HG03520 (cell line): ENCODE measurements at regions not wholly inside any gene's neighbourhood (a gene's known extent, or its start where the extent isn't known, plus 50 kb on each side); places are given as distances from the start of the nearest gene placed in this dataset.
"Not testable (repeated sequence)": the region's sequence is repeated elsewhere in the genome, so short reads cannot be mapped to it uniquely, and the experiment has no call there.

ENCODE experiments used
- ATAC-seq: cut with Tn5 transposase; IDR thresholded peaks from one replicate; pipeline ENCODE4 v1.9.1; 2021; ENCODE audit warnings: mild to moderate bottlenecking, moderate library complexity; ENCODE audit not compliant: unreplicated experiment

DNA sequence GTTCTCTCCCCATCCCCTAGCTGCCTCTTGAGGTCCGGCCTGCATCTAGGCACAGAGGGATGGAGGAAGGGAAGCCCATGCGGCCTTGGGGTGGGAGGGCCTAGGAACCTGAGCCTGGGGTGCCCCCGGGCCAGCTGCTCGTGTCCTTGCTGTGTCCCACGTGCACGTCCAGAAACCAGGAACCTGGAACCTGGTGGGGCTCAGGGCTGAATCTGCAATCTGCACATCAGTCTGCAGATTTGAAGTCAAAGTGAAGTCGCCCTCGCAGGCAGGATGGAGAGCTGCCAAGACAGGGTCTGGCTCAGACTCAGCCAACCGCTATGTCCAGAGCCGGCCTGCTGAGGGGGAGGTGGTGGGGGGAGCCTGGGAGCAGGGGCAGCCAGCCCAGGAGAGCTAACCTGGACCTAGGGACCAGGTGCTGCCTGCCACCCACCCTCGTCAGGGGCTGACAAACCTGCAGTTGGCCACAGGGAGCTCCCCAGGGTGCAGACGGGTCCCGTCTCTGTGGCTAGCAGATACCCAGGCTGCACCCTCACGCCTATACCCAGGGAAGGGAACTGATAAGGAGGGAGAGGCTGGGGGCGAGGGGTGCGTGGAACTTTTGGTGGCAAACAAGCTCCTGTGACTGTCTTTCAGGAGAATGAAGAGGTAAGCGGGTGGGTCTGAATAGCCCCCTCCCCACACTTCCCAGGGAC is 103.5 kb upstream of the SIMC1 start:
- no peak for ATAC-seq

DNA sequence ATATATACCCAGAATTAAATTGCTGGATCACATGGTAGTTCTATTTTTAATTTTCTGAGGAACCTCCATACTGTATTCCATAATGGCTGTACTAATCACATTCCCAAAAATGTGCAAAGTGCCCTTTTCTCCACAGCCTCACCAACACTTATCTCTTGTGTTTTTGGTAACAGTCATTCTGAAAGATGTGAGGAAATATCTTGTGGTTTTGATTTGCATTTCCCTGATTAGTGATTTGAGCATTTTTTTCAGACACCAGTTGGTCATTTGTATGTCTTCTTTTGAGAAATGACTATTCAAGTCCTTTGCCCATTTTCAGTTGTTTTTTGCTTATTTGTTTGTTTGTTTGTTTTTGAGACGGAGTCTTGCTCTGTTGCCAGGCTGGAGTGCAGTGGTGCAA is 98.1 kb upstream of the SIMC1 start:
- ATAC-seq, result peak; percentile 68

DNA sequence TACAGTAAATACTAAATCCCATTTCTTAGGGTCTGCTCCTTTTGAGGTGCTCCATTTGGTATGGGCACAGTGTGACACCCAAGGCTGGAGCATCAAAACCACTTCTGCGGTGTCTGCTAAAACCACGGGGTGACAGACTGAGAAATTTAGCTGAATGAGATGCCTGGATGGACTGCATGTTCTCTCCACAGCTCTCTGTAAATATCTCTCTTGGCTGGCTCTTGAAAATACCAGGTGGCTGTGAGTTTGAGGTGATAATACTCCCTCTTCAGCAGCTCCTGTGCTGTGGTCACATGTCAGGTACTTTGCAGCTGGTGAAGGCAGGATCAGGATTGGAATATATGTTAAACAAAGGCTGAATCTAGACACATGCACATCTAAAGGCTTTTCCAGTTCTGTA is 93.7 kb upstream of the SIMC1 start:
- no peak for ATAC-seq

DNA sequence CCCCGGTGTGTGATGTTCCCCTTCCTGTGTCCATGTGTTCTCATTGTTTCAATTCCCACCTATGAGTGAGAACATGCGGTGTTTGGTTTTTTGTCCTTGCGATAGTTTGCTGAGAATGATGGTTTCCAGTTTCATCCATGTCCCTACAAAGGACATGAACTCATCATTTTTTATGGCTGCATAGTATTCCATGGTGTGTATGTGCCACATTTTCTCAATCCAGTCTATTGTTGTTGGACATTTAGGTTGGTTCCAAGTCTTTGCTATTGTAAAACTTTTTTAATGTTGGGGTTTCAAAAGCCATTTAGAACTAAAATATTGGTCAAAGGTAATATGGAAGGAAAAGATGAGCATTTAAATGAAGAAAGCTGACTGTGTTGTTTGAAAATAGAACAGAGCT is 88.3 kb upstream of the SIMC1 start:
- ATAC-seq, result not testable (repeated sequence)

DNA sequence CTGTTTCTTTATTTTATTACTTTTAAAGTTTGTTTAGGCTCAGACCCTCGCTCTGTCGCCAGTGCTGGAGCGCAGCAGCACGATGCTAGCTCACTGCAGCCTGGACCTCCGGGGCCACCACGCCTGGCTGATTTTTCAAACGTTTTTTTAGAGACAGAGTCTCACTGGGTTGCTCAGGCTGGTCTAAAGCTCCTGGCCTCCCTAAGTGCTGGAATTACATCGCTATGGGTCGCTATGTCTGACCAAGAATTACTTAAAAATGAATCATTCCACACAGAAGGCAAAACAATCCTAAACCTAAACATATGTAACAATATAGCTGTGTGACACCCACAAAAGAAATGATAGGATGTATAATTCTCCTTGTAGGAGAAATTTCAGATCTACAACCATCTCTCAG is 86.9 kb upstream of the SIMC1 start:
- no peak for ATAC-seq

DNA sequence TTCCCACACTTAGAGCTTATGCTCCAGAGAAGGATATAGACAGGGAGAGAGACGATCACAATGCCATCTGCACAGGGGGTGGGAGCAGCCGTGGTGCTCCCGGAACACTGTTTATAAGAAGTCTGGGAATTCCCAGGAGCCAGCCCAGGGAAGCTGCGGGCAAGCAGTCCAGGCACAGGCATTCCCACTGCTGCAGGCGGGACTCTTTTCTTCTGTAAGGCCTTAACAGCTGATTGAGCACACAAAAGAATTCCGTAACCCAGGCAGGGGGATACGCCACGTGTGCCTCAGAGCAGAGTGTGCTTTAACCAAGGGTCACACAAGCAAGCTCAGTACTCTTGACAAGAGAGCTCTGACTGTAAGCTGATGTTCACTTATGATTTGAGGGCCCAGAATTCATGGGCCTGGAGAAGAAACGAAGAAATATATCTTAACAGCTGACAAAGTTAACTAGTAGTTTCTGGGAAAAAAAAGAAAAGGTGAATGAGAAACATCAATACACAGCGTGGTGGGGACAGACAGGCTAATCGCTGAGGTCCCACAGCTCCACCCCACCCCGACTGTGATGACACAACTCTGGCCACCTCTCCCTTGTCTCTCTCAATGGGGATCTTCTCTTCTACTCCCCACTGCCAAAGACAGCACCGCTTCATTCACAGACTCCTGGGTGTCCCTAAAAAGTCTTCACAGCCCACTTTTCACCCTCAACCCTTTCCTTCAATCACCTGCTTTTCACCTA is 85.9 kb upstream of the SIMC1 start:
- ATAC-seq, result no peak

DNA sequence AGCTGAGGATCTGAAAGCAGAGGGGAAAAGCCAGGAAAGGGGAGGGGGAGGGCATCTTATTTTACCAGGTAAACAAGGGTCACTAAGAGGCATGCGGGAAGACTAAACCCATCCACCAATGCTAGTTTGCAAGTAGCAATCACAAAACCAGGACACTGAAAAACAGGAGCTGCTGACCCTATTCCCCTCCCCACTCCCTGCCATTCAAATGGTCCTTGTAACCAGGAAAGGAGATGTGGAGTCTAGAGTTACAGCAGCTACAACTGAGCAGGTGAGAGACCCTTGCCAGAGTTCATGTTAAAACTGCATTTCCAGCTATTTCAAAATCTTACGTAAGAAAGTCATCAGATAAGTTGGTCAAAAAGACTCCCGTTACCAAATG is 85.3 kb upstream of the SIMC1 start:
- no peak for ATAC-seq

DNA sequence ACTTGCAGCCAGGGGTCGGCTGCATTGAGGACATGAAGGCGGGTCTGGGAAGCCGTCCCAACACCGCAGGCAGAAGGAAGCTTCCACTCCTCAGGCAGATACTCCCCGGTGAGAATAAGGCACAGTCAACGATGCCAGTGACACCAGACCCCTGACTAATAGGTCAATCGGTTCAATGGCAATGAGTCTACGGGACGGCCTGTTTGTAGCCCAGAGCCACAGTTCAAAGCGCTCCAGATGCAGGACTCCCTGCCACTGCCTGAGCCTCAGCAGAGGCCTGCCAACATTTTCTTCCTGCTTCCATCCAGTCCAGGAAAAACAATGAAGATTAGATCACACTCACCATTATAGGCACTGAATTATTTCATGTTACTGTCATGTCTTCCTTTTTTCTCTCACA is 84.5 kb upstream of the SIMC1 start:
- ATAC-seq, result no peak

DNA sequence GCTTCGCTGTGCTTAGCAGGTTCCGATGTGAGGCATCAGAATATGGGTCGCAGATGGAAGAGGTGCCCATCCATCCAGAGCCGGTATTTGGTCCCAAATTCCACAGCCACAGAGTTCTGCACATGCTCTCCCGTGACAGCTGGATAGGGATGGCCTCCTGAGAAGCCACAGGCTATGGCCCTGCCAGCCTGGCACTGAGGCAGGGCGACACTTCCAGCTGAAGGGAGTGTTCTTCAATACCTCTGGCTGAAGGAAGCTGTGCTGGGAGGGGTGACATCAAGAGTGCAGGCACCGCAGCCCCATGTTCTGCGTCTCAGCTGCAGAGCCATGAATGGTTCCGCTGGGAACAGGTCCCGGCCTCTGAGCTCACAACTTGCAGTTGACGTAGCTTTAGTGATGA is 83.4 kb upstream of the SIMC1 start:
- ATAC-seq, result no peak

DNA sequence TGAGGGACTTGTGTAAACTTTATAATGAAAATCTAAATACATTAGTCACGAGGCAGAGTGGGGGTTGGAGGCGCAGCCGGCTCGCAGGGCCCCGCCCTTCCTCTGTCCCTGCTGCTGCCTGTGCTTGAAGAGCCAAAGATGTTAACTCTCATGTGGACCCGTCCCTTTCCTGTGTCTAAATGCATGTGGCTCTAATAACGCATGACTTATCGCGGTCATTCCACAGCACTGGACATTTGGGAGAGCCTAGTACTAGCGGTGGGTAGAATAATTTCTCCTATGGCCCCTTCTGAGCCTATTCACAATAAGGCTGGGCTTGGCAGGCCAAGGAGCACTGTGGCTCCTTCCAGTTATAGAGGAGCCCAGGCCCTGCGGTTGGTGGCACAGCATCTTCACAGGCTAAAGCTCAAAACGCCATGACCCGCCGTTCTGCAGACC is 82.3 kb upstream of the SIMC1 start:
- no peak for ATAC-seq

DNA sequence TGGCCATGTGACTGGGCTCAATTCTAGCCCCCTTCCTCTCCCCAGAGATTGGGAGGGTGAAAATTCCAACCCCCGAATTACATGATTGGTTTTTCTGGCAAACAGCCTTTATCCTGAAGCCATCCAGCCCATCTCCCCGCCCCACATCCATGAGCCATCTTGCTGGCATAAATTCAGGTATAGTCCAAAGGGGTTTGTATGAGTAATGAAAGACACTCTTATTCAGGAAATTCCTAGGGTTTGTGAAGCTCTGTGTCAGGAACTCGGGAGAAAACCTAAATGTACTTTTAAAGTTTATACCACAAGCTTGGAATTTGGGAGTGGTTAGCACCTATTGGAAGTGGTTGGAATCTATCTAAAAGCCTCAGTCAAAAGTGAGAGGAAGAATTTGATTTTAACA is 80.6 kb upstream of the SIMC1 start:
- ATAC-seq, result no peak

DNA sequence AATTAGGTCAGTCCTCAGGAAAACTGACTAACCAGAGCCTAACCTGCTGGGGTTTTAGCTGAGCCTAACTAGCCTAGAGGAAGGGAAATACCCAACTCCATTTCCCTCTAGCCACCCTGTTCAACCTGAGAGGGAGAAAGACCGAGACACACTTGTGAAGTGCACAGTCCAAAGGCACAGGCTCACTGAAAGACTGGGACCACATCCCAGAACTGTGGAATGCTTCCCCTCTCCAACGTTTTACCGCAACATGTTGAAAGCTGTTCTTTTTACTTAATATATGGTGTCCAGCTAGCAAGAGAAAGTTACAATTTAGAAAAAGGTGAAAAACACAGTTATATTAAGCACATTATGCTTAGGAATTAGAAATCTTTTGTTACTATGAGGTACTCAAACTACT is 76.8 kb upstream of the SIMC1 start:
- no peak for ATAC-seq

DNA sequence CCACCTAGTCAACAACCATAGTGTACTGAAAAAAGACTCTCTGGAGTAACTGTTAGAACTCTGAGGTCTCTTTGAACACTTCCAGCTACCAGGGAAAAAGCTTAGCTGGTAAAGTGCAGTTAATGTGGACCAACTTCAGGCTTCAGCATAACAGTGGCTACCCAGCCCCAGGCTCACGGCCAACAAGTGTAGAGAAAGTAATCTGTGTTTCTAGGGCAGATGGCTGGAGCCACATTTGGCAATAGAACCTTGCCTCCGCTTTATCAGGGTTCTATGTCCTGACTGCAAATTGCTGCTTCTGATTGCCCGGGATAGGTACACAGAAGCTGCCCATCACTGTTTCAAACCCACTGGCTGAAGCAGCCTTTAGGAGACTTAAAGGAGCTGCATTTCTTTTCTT is 76.0 kb upstream of the SIMC1 start:
- no peak for ATAC-seq

DNA sequence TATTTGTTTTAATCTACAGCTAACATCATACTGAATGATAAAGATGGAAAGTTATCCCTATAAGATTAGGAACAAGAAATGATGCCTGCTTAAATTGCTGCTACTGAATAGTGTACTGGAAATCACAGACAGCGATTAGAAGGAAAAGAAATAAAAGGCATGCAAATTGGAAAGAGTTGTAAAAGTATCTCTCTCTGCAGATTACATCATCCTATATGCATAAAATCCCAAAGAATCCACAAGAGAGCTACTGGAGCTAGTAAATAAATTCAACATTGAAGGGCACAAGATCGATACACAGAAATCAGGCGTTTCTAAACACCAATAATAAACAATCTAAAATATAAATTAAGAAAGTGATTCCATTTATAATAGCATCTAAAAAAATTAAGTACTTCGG is 75.3 kb upstream of the SIMC1 start:
- no peak for ATAC-seq

DNA sequence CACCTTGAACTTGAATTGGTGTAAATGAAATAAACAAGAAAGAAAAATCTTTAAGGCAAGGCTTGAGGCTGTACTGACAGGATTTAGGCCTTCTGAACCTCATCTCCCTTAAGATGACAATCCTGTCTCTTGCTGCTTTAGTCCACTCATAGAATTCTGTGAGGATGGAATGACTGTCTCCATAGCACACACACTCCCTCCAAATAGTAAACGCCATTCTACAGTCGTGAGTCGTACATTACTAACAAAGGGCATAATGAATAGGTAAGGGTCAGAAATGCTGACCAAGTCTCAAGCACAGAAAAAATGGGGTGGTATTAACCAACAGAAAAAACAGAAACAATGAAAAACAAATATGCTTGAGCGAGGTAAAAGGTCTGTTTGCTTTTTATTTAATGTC is 71.8 kb upstream of the SIMC1 start:
- no peak for ATAC-seq

DNA sequence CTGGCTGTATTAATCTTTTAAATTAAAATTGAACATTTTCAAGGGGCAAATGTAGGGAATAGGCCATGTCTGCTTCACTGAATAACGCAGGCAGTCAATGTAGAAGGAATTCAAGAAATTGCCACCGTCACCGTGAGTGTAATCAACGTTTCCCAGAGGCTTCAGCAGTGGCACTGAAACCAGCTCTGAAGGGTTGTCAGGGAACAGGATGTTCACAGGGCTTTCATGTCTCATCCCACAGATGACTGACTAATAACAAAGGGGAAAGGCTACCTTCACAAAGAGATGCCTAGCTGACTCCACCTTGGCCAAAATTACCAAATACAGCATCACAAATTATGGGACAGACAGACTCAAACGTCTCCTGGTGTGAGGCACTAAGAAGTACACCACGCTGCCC is 70.4 kb upstream of the SIMC1 start:
- ATAC-seq, result no peak

DNA sequence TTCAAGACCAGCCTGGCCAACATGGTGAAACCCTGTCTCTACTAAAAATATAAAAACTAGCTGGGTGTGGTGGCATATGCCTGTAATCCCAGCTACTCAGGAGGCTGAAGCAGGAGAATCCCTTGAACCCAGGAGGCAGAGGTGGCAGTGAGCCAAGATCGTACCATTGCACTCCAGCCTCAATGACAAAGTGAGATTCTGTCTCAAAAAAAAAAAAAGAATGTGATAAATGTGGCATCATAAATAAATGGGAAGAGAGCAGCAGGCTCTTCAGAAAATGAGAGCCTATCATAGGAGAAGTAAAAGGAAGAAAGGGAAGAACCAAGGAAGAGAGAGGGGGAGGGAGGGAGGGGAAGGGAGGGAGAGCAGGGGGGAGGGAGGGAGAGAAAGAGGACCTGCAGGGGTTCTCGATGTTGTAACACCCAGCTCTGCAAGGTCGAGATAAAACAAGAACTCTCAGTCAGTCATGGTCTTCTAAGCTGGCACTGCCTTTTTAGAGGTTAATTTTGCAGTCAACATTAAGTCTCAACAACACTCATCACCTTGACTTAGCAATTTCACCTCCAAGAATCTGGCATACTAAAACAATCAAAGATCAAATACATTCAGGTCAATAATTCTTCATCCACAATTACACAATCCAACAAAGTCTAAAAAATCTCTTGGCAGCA is 68.7 kb upstream of the SIMC1 start:
- ATAC-seq, result no peak

DNA sequence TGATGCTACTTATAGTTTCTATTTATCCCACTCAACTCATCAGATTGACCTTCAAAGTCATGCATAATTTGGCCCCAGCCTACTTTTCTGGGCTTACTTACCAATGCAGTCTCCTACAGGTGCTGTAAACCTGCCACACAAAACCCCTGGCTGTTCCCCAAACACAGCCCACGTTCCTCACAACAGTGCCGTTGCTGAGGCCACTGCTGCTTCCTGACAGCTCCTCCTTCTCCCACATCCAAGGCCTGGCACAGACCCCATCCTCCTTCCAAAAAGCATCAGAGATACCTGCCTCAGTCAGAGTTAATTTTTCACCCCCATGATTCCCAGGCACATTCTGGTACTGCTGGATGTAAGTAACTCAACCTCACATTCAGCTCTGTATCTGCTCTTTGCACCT is 68.1 kb upstream of the SIMC1 start:
- ATAC-seq, result no peak

DNA sequence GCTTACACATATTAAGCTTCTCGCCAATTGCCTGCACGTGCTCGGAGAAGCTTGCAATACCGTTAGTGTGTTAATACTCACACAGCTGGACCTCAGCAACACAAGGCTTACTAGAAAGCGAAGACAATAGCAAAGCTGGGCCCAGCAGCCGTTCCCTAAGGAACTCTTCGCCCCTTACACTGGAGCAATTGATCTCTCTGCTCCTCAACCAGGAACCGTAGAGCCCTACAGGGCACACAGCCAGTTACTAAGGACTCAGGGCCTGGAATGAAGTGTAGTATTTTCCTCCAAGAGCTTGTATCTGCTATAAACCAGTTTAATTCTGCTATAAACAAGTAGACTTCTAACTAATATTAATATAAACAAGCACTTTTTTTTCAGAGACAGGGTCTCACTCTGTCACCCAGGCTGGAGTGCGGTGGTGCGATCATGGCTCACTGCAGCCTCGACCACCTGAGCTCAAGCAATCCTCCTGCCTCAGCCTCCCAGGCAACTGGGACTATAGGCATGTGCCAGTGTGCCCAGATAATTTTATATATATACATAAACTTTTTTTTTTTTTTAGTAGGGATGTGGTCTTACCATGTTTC is 67.0 kb upstream of the SIMC1 start:
- no peak for ATAC-seq

DNA sequence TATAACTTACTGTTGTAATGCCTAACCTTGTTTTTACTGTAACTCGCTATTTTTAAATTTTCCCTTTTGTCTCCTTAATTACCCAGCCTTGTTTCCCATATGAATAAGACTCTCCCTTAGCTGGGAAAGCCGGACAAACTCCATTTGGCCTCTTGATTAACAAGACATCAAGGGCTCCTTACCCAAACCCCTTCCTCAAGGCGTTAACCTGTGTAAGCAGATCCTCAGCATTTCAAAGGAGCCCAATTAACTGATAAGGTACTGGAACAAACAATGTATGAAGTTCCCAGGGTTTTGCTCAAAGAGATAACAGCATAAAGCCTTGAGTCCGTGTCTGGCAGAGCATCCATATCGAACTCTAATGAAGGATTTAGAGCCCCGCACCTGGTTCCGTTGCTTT is 66.0 kb upstream of the SIMC1 start:
- no peak for ATAC-seq

DNA sequence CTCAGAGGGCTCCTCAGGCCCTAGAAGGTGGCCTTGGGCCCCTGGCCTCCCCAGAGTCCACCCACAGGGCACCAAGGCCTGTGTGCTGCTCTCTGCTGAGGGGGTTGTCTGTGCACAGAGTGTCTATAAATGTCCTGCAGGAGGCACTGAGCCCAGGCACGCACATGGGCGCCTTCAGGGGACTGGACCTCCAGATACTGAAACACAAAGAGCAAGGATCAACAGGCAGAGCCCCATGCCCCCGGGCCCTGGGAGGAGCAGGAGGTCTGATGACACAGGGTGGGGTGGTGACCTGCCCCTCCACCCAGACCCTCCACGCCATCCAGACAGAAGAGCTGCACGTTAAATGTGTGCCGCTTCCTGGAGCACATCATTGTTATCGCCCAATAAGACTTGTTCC is 64.6 kb upstream of the SIMC1 start:
- ATAC-seq, result no peak
